MM.1S (cell line): ENCODE measurements at regions not wholly inside any gene's neighbourhood (a gene's known extent, or its start where the extent isn't known, plus 50 kb on each side); places are given as distances from the start of the nearest gene placed in this dataset.

Experiments used
- DNase-seq: peaks from one replicate; pipeline ENCODE4 v3.0.0-alpha.2; 2015
- H2AFZ ChIP-seq: fragments of 300-600 bp; sonication (generic); 2 replicates; pipeline ENCODE4 v1.6.0; 2016; ENCODE audit warnings: antibody characterized with exemption, low read length
- H3F3A ChIP-seq: fragments of 300-600 bp; sonication (generic); 2 replicates; pipeline ENCODE4 v1.6.1; 2016; ENCODE audit warnings: mild to moderate bottlenecking, antibody characterized with exemption, low read length, moderate library complexity, mixed read lengths; ENCODE audit not compliant: insufficient read depth
- H3K27ac ChIP-seq: fragments of 300-600 bp; sonication (generic); 2 replicates; pipeline ENCODE4 v1.5.1; 2016; ENCODE audit warnings: mild to moderate bottlenecking, low read length
- H3K27me3 ChIP-seq: fragments of 300-600 bp; sonication (generic); replicated peaks from 2 replicates; pipeline ENCODE4 v1.6.0; 2016; ENCODE audit warnings: low read length; ENCODE audit not compliant: insufficient read depth
- H3K36me3 ChIP-seq: fragments of 300-600 bp; sonication (generic); replicated peaks from 2 replicates; pipeline ENCODE4 v1.6.1; 2016; ENCODE audit warnings: mild to moderate bottlenecking, low read length, mixed read lengths; ENCODE audit not compliant: insufficient read depth
- H3K4me1 ChIP-seq: fragments of 300-600 bp; sonication (generic); 2 replicates; pipeline ENCODE4 v1.6.1; 2016; ENCODE audit warnings: low read length, mixed read lengths
- H3K4me2 ChIP-seq: fragments of 300-600 bp; sonication (generic); 2 replicates; pipeline ENCODE4 v1.6.0; 2016; ENCODE audit warnings: low read depth, low read length
- H3K4me3 ChIP-seq: fragments of 300-600 bp; sonication (generic); 2 replicates; pipeline ENCODE4 v1.5.1; 2016; ENCODE audit warnings: low read length, mixed read lengths
- H3K79me2 ChIP-seq: fragments of 300-600 bp; sonication (generic); 2 replicates; pipeline ENCODE4 v1.6.1; 2016; ENCODE audit warnings: mixed run types, low read length, mixed read lengths
- H3K9ac ChIP-seq: fragments of 300-600 bp; sonication (generic); 2 replicates; pipeline ENCODE4 v1.6.1; 2016; ENCODE audit warnings: low read length, mixed read lengths
- H3K9me2 ChIP-seq: fragments of 300-600 bp; sonication (generic); replicated peaks from 2 replicates; pipeline ENCODE4 v1.6.1; 2016; ENCODE audit warnings: mild to moderate bottlenecking, low read length, mixed read lengths; ENCODE audit not compliant: insufficient read depth
- H3K9me3 ChIP-seq: fragments of 300-600 bp; sonication (generic); replicated peaks from 2 replicates; pipeline ENCODE4 v1.6.1; 2016; ENCODE audit warnings: mild to moderate bottlenecking, low read length, mixed read lengths; ENCODE audit not compliant: insufficient read depth
- H4K20me1 ChIP-seq: fragments of 300-600 bp; sonication (generic); 2 replicates; pipeline ENCODE4 v1.6.1; 2016; ENCODE audit warnings: mild to moderate bottlenecking, low read length, moderate library complexity, mixed read lengths; ENCODE audit not compliant: insufficient read depth
- CTCF ChIP-seq: fragments of 300-600 bp; sonication (generic); IDR thresholded peaks from 2 replicates; pipeline ENCODE4 v1.5.1; 2016; ENCODE audit warnings: antibody characterized with exemption, low read length, mixed read lengths
- EZH2 ChIP-seq: fragments of 300-600 bp; sonication (generic); optimal IDR thresholded peaks from 2 replicates; pipeline ENCODE3; 2017; ENCODE audit warnings: low read depth, mild to moderate bottlenecking, antibody characterized with exemption, low read length, mixed read lengths
- EZH2phosphoT487 ChIP-seq: fragments of 300-600 bp; sonication (generic); IDR thresholded peaks from 2 replicates; pipeline ENCODE4 v1.6.1; 2018; ENCODE audit warnings: antibody characterized with exemption, low read length

GRCh38 chr6:23137611-23138010 lies 568.2 kb downstream of the HDGFL1 start:
- Histone ChIP-seq H3K9ac (no peak overlapping the region), H3K9me3 (no peaks in the 10 kb centered on the region), H3K36me3 (no peaks in the 10 kb centered on the region), H3K4me3 (no peak overlapping the region), H2AFZ (no peak overlapping the region), H3K9me2 (no peaks in the 10 kb centered on the region), H3K27ac (no peak overlapping the region), H3K79me2 (no peaks in the 10 kb centered on the region), H3F3A (no peaks in the 10 kb centered on the region), H4K20me1 (no peaks in the 10 kb centered on the region), H3K4me1 (no peaks in the 10 kb centered on the region), H3K27me3 (no peaks in the 10 kb centered on the region), H3K4me2 (no peak overlapping the region)
- TF ChIP-seq CTCF: no peak
- no peak for TF ChIP-seq EZH2
- no peak for TF ChIP-seq EZH2phosphoT487
- DNase-seq: no peak

- H3F3A ChIP-seq: no peaks in the 10 kb centered on the region
- H3K36me3 ChIP-seq: no peaks in the 10 kb centered on the region
- no peaks in the 10 kb centered on the region for H3K27me3 ChIP-seq
- H3K9me3 ChIP-seq: no peaks in the 10 kb centered on the region
- no peak overlapping the region for H3K9ac ChIP-seq
- H3K4me3 ChIP-seq: no peak overlapping the region
- no peaks in the 10 kb centered on the region for H4K20me1 ChIP-seq
- TF ChIP-seq CTCF: no peak
- no peak for TF ChIP-seq EZH2
- no peak for TF ChIP-seq EZH2phosphoT487
- no peak overlapping the region for H2AFZ ChIP-seq
- no peak overlapping the region for H3K4me2 ChIP-seq
- no peaks in the 10 kb centered on the region for H3K4me1 ChIP-seq
- no peak for DNase-seq
- H3K27ac ChIP-seq: no peak overlapping the region
- H3K9me2 ChIP-seq: no peaks in the 10 kb centered on the region
- no peaks in the 10 kb centered on the region for H3K79me2 ChIP-seq
Observed at GRCh38 chr6:23140871-23141270, 571.5 kb downstream of the HDGFL1 start.

- Histone ChIP-seq H3K4me2 (no peak overlapping the region), H4K20me1 (no peaks in the 10 kb centered on the region), H3K79me2 (no peaks in the 10 kb centered on the region), H2AFZ (no peak overlapping the region), H3K36me3 (no peaks in the 10 kb centered on the region), H3K9me2 (no peaks in the 10 kb centered on the region), H3K9ac (no peak overlapping the region), H3F3A (no peaks in the 10 kb centered on the region), H3K27ac (no peak overlapping the region), H3K9me3 (no peaks in the 10 kb centered on the region), H3K4me3 (no peak overlapping the region), H3K4me1 (peaks cover 8% of the 10 kb centered on the region), H3K27me3 (no peaks in the 10 kb centered on the region)
- TF ChIP-seq CTCF: no peak
- no peak for DNase-seq
Observed at GRCh38 chr6:23145781-23146180, 576.4 kb downstream of the HDGFL1 start.
